HCT116 (cell line): ENCODE measurements at regions not wholly inside any gene's neighbourhood (a gene's known extent, or its start where the extent isn't known, plus 50 kb on each side); places are given as distances from the start of the nearest gene placed in this dataset.

Experiments used
- ATAC-seq: fragments of 200-7000 bp; cut with Tn5 transposase; 2 replicates; pipeline ENCODE4 v1.9.1; 2020; ENCODE audit warnings: mild to moderate bottlenecking, moderate library complexity
- BruUV-seq: library from RNA; stranded (reverse); fragments of 400-500 nt; replicated peaks from 2 replicates; lab custom pipeline; 2021; lab: Mats Ljungman, UMichigan
- CTCF ChIA-PET: fragments of 300-600 bp; sonication (Branson Sonifier 250); formaldehyde crosslinking; loops from one replicate; lab custom pipeline; 2021; ENCODE audit warnings: antibody characterized with exemption; lab: Charles Lee
- POLR2A ChIA-PET: fragments of 300-600, 350-600 bp; sonication (Branson Sonifier 250); formaldehyde crosslinking; loops from one replicate; lab custom pipeline; 2021; ENCODE audit warnings: antibody characterized with exemption; lab: Charles Lee
- RAD21 ChIA-PET, 2 experiments: fragments of 300-600 bp; sonication (Branson Sonifier 250); formaldehyde crosslinking; loops; one replicate each; lab custom pipeline; 2023; ENCODE audit warnings: low total read pairs in 2 of 2; ENCODE audit not compliant: uncharacterized antibody in 2 of 2, unreplicated experiment in 2 of 2, low non-redundant PET in 1 of 2; lab: Charles Lee
- DNase-seq: peaks from one replicate; pipeline ENCODE4 v3.0.0-alpha.2; 2010; ENCODE audit warnings: low read depth, low spot score
- H2AFZ ChIP-seq: fragments of 200-600 bp; shearing (Covaris generic), sonication (generic); 2 replicates; pipeline ENCODE4 v1.6.1; 2017; ENCODE audit warnings: low read depth, mixed run types, mixed read lengths, antibody characterized with exemption, low read length; ENCODE audit not compliant: poor library complexity, severe bottlenecking
- H3K27ac ChIP-seq: 2 replicates; pipeline ENCODE4 v1.5.1; 2012; ENCODE audit warnings: low read depth, low read length
- H3K27me3 ChIP-seq: fragments of 200-600 bp; sonication (generic); 2 replicates; pipeline ENCODE4 v1.6.1; 2016; ENCODE audit warnings: mixed run types, low read length, mixed read lengths; ENCODE audit not compliant: insufficient read depth
- H3K36me3 ChIP-seq, 2 experiments: fragments of 200-500 bp in 1 of 2; fragments of 200-600 bp in 1 of 2; sonication (Bioruptor generic) in 1 of 2; sonication (generic) in 1 of 2; 2 replicates each; pipeline versions ENCODE4 v1.5.1 to v1.6.1; 2014 to 2016; ENCODE audit warnings: low read length in 2 of 2, inconsistent platforms in 1 of 2, mixed read lengths in 1 of 2, mixed run types in 1 of 2; ENCODE audit not compliant: insufficient read depth in 2 of 2, control insufficient read depth in 1 of 2
- H3K4me1 ChIP-seq, 2 experiments: fragments of 200-600 bp in 1 of 2; sonication (generic) in 1 of 2; 2 replicates each; pipeline versions ENCODE4 v1.5.1 to v1.6.1; 2012 to 2017; ENCODE audit warnings: low read length in 2 of 2, inconsistent platforms in 1 of 2, mild to moderate bottlenecking in 1 of 2, mixed read lengths in 1 of 2, mixed run types in 1 of 2, moderate library complexity in 1 of 2; ENCODE audit not compliant: insufficient read depth in 2 of 2, control insufficient read depth in 1 of 2
- H3K4me2 ChIP-seq: fragments of 200-600 bp; sonication (generic); 2 replicates; pipeline ENCODE4 v1.6.1; 2017; ENCODE audit warnings: mixed run types, low read length, mixed read lengths
- H3K4me3 ChIP-seq, 2 experiments: fragments of 200-600 bp in 1 of 2; sonication (generic) in 1 of 2; replicated peaks in 1 of 2; 2 replicates each; pipeline ENCODE4 v1.5.1; 2011 to 2016; ENCODE audit warnings: low read length in 2 of 2, control low read depth in 1 of 2, low read depth in 1 of 2, mild to moderate bottlenecking in 1 of 2, mixed read lengths in 1 of 2, mixed run types in 1 of 2
- H3K79me2 ChIP-seq: fragments of 200-600 bp; sonication (generic); 2 replicates; pipeline ENCODE4 v1.6.1; 2017; ENCODE audit warnings: mild to moderate bottlenecking, mixed run types, low read length, moderate library complexity, mixed read lengths; ENCODE audit not compliant: insufficient read depth
- H3K9ac ChIP-seq: fragments of 200-600 bp; sonication (generic); 2 replicates; pipeline ENCODE4 v1.6.1; 2016; ENCODE audit warnings: low read length, mixed read lengths
- H3K9me2 ChIP-seq: fragments of 200-600 bp; sonication (generic), shearing (Covaris generic); 2 replicates; pipeline ENCODE4 v1.6.1; 2017; ENCODE audit warnings: mixed run types, mild to moderate bottlenecking, moderate library complexity; ENCODE audit not compliant: insufficient read depth
- H3K9me3 ChIP-seq, 2 experiments: fragments of 200-500 bp in 1 of 2; fragments of 200-600 bp in 1 of 2; sonication (Bioruptor generic) in 1 of 2; sonication (generic) in 1 of 2; 2 replicates each; pipeline ENCODE4 v1.6.1; 2014 to 2017; ENCODE audit warnings: low read length in 2 of 2, mixed read lengths in 2 of 2, inconsistent platforms in 1 of 2, low read depth in 1 of 2, mild to moderate bottlenecking in 1 of 2, mixed run types in 1 of 2, moderate library complexity in 1 of 2; ENCODE audit not compliant: control insufficient read depth in 1 of 2, insufficient read depth in 1 of 2
- H4K20me1 ChIP-seq: fragments of 200-600 bp; sonication (generic), shearing (Covaris generic); 2 replicates; pipeline ENCODE4 v1.6.1; 2017; ENCODE audit warnings: mixed run types, mild to moderate bottlenecking, moderate library complexity; ENCODE audit not compliant: insufficient read depth
- CEBPB ChIP-seq: IDR thresholded peaks from 2 replicates; pipeline ENCODE4 v1.6.1; 2012; ENCODE audit warnings: low read depth
- ELF1 ChIP-seq: IDR thresholded peaks from 2 replicates; pipeline ENCODE4 v1.6.1; 2012; ENCODE audit warnings: low read depth, borderline replicate concordance
- EZH2phosphoT487 ChIP-seq: fragments of 200-600 bp; IDR thresholded peaks from 2 replicates; pipeline ENCODE4 v1.6.1; 2018; ENCODE audit warnings: antibody characterized with exemption, borderline replicate concordance
- FOSL1 ChIP-seq: IDR thresholded peaks from 2 replicates; pipeline ENCODE4 v1.6.1; 2012; ENCODE audit warnings: low read depth
- POLR2A ChIP-seq: IDR thresholded peaks from 2 replicates; pipeline ENCODE4 v1.7.0; 2011; ENCODE audit warnings: borderline replicate concordance; ENCODE audit not compliant: insufficient read depth, insufficient read length; ENCODE audit errors: extremely low read depth
- SIN3A ChIP-seq: IDR thresholded peaks from 2 replicates; pipeline ENCODE4 v1.6.1; 2012; ENCODE audit warnings: low read depth
- SRF ChIP-seq: IDR thresholded peaks from 2 replicates; pipeline ENCODE4 v1.6.1; 2012; ENCODE audit warnings: low read depth
- TCF7L2 ChIP-seq: IDR thresholded peaks from 2 replicates; pipeline ENCODE4 v1.7.0; 2011; ENCODE audit warnings: borderline replicate concordance, inconsistent platforms; ENCODE audit not compliant: insufficient read depth, insufficient read length; ENCODE audit errors: extremely low read depth
- YY1 ChIP-seq: IDR thresholded peaks from 2 replicates; pipeline ENCODE4 v1.6.1; 2011; ENCODE audit warnings: low read length, low read depth, moderate library complexity, mild to moderate bottlenecking; ENCODE audit not compliant: insufficient replicate concordance; ENCODE audit errors: extremely low read depth
- intact Hi-C: fragments of 100-400 bp; cut with micrococcal nuclease; formaldehyde crosslinking; loops from 2 replicates; pipeline ENCODE4 v1.10.0; 2022
- TF ChIP-seq, protein P1 (sequence below): IDR thresholded peaks from 2 replicates; pipeline ENCODE4 v1.6.1; 2011; ENCODE audit warnings: mild to moderate bottlenecking, low read length, moderate library complexity; ENCODE audit not compliant: insufficient replicate concordance; ENCODE audit errors: extremely low read depth
- TF ChIP-seq, protein P2 (sequence below), 3 experiments: fragments of 200-600 bp in 1 of 3; sonication (generic) in 1 of 3; IDR thresholded peaks in 2 of 3; conservative IDR thresholded peaks in 1 of 3; 2 replicates each; pipeline ENCODE4 v1.5.1; 2012 to 2017; ENCODE audit warnings: low read depth in 2 of 3, low read length in 2 of 3, antibody characterized with exemption in 1 of 3, borderline replicate concordance in 1 of 3, control low read depth in 1 of 3, mild to moderate bottlenecking in 1 of 3, mixed read lengths in 1 of 3, mixed run types in 1 of 3, moderate library complexity in 1 of 3; ENCODE audit not compliant: insufficient read depth in 1 of 3

DNA sequence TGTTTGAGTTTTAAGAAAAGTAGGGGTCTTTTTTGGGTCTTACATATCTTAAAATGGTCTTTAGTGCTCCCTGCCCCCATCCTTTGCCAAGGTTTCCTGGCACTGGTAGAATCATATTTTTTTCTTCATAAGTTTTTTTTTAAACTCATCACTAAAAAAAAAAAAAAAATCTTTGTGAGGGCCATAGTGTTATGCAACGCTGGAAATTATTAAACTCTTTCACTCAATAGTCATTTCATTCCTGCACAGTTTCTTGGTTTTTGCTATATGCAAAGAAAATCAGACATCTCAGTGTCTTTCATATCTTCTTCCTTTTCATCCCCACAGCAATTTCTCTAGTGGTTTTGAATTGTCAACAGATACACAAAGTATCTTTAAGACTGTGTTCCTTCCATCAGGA is 95.6 kb downstream of the TMA16 start:
- no peaks in the 10 kb centered on the region for H4K20me1 ChIP-seq
- H3K79me2 ChIP-seq: no peaks in the 10 kb centered on the region
- CTCF ChIA-PET: no interaction called here
- TF ChIP-seq FOSL1 (no peak), SIN3A (no peak)
- TF ChIP-seq, protein P1, sequence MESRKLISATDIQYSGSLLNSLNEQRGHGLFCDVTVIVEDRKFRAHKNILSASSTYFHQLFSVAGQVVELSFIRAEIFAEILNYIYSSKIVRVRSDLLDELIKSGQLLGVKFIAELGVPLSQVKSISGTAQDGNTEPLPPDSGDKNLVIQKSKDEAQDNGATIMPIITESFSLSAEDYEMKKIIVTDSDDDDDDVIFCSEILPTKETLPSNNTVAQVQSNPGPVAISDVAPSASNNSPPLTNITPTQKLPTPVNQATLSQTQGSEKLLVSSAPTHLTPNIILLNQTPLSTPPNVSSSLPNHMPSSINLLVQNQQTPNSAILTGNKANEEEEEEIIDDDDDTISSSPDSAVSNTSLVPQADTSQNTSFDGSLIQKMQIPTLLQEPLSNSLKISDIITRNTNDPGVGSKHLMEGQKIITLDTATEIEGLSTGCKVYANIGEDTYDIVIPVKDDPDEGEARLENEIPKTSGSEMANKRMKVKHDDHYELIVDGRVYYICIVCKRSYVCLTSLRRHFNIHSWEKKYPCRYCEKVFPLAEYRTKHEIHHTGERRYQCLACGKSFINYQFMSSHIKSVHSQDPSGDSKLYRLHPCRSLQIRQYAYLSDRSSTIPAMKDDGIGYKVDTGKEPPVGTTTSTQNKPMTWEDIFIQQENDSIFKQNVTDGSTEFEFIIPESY: no peak
- TF ChIP-seq, all 23 proteins: peak for 0
- RAD21 ChIA-PET: no interaction called here
- no peak overlapping the region for H3K27ac ChIP-seq
- H3K4me3 ChIP-seq: no peak overlapping the region
- H2AFZ ChIP-seq: no peak overlapping the region
- H3K27me3 ChIP-seq: no peaks in the 10 kb centered on the region
- ATAC-seq: no peak
- no peak overlapping the region for H3K4me2 ChIP-seq
- H3K9me3 ChIP-seq: no peaks in the 10 kb centered on the region
- no peak for DNase-seq
- POLR2A ChIA-PET: no interaction called here
- intact Hi-C loops: no loop called here
- H3K4me1 ChIP-seq: no peaks in the 10 kb centered on the region
- H3K9me2 ChIP-seq: no peaks in the 10 kb centered on the region
- H3K9ac ChIP-seq: no peak overlapping the region
- H3K36me3 ChIP-seq: no peaks in the 10 kb centered on the region
- no TSS peak for BruUV-seq

DNA sequence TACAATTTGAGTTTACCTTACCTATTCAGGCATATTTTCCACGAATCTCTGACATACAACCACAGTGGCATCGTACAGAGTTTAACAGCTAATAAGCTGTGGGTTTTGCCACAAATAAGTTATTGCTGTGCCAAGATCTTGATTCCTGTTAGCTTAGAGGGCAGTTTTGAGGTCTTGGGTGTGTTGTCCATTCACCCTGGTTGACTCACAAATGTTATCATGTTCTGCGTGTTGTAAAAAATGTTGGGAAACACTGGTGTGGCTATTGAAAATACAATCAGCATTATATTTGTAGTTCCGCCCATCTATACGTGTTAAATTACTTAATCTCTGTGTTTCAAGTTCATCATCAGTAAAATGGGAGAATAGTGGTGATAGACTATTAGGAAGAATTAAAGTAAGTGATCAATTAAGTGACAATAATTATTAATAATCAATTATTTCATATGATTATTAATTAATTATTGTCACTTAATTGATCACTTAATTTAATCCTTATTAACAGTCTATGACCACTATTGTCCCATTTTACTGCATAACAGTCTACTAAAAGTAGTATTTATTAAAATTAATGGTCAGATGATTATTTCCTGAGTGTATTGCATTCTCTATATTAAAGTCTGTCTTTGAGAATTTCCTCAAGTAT is 96.3 kb downstream of the TMA16 start:
- ChIA-PET CTCF (no interaction called here), RAD21 (no interaction called here)
- TF ChIP-seq YY1 (no peak), ELF1 (no peak), CEBPB (no peak), SRF (no peak), TCF7L2 (no peak), POLR2A (no peak), SIN3A (no peak), EZH2phosphoT487 (no peak)
- TF ChIP-seq, protein P1: no peak
- TF ChIP-seq, protein P2, sequence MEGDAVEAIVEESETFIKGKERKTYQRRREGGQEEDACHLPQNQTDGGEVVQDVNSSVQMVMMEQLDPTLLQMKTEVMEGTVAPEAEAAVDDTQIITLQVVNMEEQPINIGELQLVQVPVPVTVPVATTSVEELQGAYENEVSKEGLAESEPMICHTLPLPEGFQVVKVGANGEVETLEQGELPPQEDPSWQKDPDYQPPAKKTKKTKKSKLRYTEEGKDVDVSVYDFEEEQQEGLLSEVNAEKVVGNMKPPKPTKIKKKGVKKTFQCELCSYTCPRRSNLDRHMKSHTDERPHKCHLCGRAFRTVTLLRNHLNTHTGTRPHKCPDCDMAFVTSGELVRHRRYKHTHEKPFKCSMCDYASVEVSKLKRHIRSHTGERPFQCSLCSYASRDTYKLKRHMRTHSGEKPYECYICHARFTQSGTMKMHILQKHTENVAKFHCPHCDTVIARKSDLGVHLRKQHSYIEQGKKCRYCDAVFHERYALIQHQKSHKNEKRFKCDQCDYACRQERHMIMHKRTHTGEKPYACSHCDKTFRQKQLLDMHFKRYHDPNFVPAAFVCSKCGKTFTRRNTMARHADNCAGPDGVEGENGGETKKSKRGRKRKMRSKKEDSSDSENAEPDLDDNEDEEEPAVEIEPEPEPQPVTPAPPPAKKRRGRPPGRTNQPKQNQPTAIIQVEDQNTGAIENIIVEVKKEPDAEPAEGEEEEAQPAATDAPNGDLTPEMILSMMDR (IDR thresholded peaks at IDR 0.05 in 2 of 3, conservative IDR thresholded peaks at IDR 0.05 in 1 of 3; ENCODE audit: borderline replicate concordance in 1 of 3, insufficient read depth in 1 of 3, low read depth in 2 of 3, low read length in 2 of 3): no peak

More for the DNA sequence above, 96.3 kb downstream of the TMA16 start:
- Histone ChIP-seq H3K79me2 (no peaks in the 10 kb centered on the region), H4K20me1 (no peaks in the 10 kb centered on the region), H3K36me3 (no peaks in the 10 kb centered on the region), H3K9ac (no peak overlapping the region), H3K4me2 (no peak overlapping the region), H3K4me1 (no peaks in the 10 kb centered on the region), H3K9me3 (no peaks in the 10 kb centered on the region), H2AFZ (no peak overlapping the region), H3K9me2 (no peaks in the 10 kb centered on the region), H3K4me3 (no peak overlapping the region), H3K27me3 (no peaks in the 10 kb centered on the region), H3K27ac (no peak overlapping the region)
- POLR2A ChIA-PET: no interaction called here
- DNase-seq (no peak), ATAC-seq (no peak)
- no TSS peak for BruUV-seq
- intact Hi-C loops: no loop called here
